ENCODE measurements at regions not wholly inside any gene's neighbourhood (a gene's known extent, or its start where the extent isn't known, plus 50 kb on each side); places are given as distances from the start of the nearest gene placed in this dataset.

DNA sequence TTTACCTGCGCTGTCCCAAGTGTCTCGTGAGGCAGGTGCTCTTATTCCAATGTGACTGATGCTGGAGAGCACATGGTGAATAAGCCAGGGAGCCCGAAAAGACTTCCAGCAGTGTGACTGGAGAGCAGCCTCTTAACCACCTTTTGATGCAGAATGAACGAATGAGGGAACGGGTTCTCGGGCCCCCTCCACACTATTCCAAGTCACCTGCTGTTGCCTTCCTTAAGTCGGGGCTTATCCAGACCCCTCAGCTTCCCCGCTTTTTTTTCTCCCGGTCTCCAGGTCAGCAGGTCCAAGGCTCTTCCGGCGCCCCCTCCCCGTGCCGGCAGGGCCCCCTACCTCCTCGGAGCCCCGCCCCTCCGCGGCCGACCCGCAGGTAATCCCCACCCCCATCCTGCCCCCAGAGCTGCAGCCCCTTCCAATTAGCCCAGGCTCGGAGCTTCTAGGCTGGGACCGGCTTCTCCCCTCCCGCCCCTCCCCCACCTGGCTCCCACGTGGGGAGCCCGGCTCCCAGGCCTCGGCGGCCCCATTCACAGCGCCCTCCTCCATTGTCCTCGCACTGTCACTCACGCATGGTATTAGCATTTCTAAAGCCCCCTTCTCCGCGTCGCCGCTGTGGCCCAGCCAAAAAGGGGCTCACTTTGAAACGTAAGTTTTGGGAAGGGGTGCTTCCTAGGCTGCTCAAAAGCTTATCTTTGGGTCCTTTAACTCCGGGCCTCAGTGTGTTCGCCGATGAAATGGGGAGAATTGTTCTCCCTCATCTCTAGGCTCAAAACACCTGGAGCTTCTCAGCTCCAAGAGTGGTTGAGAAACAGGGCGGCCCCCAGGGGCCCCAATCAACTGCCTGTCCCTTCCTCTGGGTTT lies 56.2 kb upstream of the PJA1 start:
- Mint-ChIP-seq H3K4me1 (ENCODE audit: low read depth) (peaks cover 2% of the 10 kb centered on the region), H3K9me3 (ENCODE audit: low read depth) (no peaks in the 10 kb centered on the region), H3K36me3 (no peaks in the 10 kb centered on the region), H3K27me3 (no peaks in the 10 kb centered on the region), H3K27ac (no peak overlapping the region), H3K4me3 (no peak overlapping the region)

- Mint-ChIP-seq H3K27ac (no peak overlapping the region), H3K4me3 (no peak overlapping the region), H3K36me3 (no peaks in the 10 kb centered on the region), H3K27me3 (no peaks in the 10 kb centered on the region), H3K9me3 (ENCODE audit: low read depth) (no peaks in the 10 kb centered on the region), H3K4me1 (ENCODE audit: low read depth) (peaks cover 2% of the 10 kb centered on the region)
Observed at GRCh38 chrX:69218407-69218997, 53.2 kb upstream of the PJA1 start.

DNA sequence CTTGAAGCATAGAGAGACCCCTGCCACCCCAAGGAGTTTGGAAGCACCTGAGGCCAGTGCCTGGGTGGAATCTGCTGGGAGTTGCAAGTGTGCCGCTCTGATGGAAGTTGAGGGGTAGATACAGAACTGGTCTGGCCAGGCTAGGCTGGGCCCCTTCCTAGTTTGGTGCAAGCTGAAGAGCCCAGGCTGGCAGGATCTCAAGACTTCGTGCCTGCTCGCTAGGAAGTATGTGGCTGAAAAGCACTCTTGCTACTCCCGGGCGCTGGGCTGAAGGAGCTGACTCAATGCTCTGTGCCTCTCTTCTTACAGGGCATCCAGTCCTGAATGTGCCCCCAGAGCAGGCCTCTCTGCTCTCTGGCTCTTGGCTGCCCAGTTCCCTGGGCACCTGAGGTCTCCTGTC lies 51.7 kb upstream of the PJA1 start:
- Mint-ChIP-seq H3K9me3 (ENCODE audit: low read depth) (no peaks in the 10 kb centered on the region), H3K4me1 (ENCODE audit: low read depth) (peaks cover 1% of the 10 kb centered on the region), H3K27ac (no peak overlapping the region), H3K36me3 (no peaks in the 10 kb centered on the region), H3K4me3 (no peak overlapping the region), H3K27me3 (no peaks in the 10 kb centered on the region)

DNA sequence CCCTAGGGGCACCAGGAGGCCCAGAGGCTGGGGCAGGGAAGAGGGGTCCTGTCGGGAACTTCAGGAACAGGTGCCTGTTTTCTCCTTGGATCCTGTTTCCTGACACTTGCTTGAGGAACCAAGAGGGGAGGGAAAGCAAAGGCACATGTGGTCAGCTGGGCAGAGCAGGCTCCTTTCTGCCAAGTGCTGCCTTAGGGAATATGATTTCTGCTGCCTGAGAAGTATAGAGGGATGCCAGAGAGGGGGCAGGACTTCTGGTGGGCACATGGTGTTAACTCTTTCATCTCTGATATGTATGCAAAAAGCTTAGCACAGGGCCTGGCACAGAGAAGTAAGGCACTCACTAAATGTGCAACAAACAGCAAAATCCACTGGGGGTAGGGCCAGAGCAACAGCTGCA lies 51.2 kb upstream of the PJA1 start:
- H3K4me3 Mint-ChIP-seq = no peak overlapping the region
- no peaks in the 10 kb centered on the region for H3K4me1 Mint-ChIP-seq (ENCODE audit: low read depth)
- H3K27me3 Mint-ChIP-seq = no peaks in the 10 kb centered on the region
- no peaks in the 10 kb centered on the region for H3K9me3 Mint-ChIP-seq (ENCODE audit: low read depth)
- H3K27ac Mint-ChIP-seq = no peak overlapping the region
- no peaks in the 10 kb centered on the region for H3K36me3 Mint-ChIP-seq

GRCh38 chrX:69215161-69215875 lies 50.1 kb upstream of the PJA1 start:
- Mint-ChIP-seq H3K36me3 (no peaks in the 10 kb centered on the region), H3K4me3 (no peak overlapping the region), H3K4me1 (ENCODE audit: low read depth) (no peaks in the 10 kb centered on the region), H3K27me3 (no peaks in the 10 kb centered on the region), H3K9me3 (ENCODE audit: low read depth) (no peaks in the 10 kb centered on the region), H3K27ac (no peak overlapping the region)

All from activated naive CD8-positive, alpha-beta T cell (primary cell).